AG08396 (cell line): ENCODE measurements at regions not wholly inside any gene's neighbourhood (a gene's known extent, or its start where the extent isn't known, plus 50 kb on each side); places are given as distances from the start of the nearest gene placed in this dataset.

Experiments
- DNase-seq: peaks from one replicate; pipeline ENCODE4 v3.0.0; 2012; ENCODE audit warnings: low spot score, mixed read lengths

DNA sequence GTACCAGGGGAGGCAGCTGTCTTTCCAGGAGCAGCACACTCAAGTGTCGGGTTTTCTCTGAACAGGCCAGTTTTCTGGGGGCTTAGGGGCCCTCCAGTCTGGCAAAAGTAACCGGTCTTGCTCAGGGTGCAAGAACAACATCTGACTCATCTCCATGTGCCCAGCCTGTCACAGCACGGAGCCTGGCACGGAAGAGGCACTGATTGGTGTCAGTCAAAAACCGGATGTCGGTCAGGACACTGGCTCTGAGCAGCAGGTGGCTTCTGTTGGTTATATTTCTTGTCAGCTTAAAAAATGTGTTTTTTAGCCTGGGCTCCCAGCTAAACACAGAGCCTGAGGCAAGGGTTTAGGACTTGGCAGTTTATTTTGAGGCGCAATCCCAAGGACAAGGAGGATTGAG lies 139.9 kb downstream of the FBLN2 start:
- DNase-seq, result no peak

DNA sequence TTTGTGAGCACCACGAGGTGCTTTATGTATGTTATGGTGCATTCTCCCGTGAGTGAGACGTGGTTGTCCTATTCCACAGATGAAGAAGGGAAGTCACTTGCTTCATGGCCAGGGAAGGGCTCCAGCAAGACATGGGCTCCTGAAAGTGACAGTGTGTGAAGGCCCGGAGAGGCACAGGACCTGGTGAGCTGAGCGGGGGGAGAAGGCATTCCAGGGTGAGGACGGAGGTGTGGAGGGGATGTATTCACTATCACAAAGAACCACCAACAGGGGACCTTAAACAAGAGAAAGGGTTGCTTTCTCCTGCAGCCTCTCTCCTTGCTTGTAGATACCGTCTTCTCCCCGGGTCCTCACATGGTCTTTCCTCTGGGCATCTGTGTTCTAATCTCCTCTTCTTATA lies 139.1 kb downstream of the FBLN2 start:
- no peak for DNase-seq
